Upper lobe of right lung (tissue), 1 donor: ENCODE measurements at regions not wholly inside any gene's neighbourhood (a gene's known extent, or its start where the extent isn't known, plus 50 kb on each side); places are given as distances from the start of the nearest gene placed in this dataset.
"Not testable (repeated sequence)": the region's sequence is repeated elsewhere in the genome, so short reads cannot be mapped to it uniquely, and the experiment has no call there.

Experiments
- ATAC-seq: fragments of 200-7000 bp; cut with Tn5 transposase; one replicate; pipeline ENCODE4 v1.9.1; 2020; ENCODE audit warnings: mild to moderate bottlenecking, moderate library complexity
- DNase-seq: peaks from one replicate; pipeline ENCODE4 v3.0.0-alpha.2; 2020
- H3K27ac ChIP-seq: fragments of 200-600 bp; one replicate; pipeline ENCODE4 v1.8.0; 2022
- H3K27me3 ChIP-seq: fragments of 200-600 bp; one replicate; pipeline ENCODE4 v1.8.0; 2022; ENCODE audit warnings: mild to moderate bottlenecking
- H3K36me3 ChIP-seq: fragments of 200-600 bp; one replicate; pipeline ENCODE4 v1.8.0; 2022
- H3K4me1 ChIP-seq: fragments of 200-600 bp; one replicate; pipeline ENCODE4 v1.8.0; 2022
- H3K4me3 ChIP-seq: fragments of 200-600 bp; one replicate; pipeline ENCODE4 v1.8.0; 2022; ENCODE audit warnings: mild to moderate bottlenecking
- H3K9me3 ChIP-seq: fragments of 200-600 bp; one replicate; pipeline ENCODE4 v1.8.0; 2022
- intact Hi-C: fragments of 100-400 bp; cut with DNase I; formaldehyde crosslinking; loops from one replicate; pipeline ENCODE4 v1.11.0; 2022
- TF ChIP-seq, protein P1 (sequence below): fragments of 200-600 bp; IDR thresholded peaks from one replicate; pipeline ENCODE4 v1.8.0; 2022; ENCODE audit warnings: antibody characterized with exemption
- donor health status: DM: no; HTN: yes; CAD: no; lungs with severe emphysema.

GRCh38 chr7:112958775-112959174, 127.9 kb downstream of the GPR85 start:
- Histone ChIP-seq H3K9me3 (no peaks in the 10 kb centered on the region), H3K4me1 (no peaks in the 10 kb centered on the region), H3K27me3 (no peaks in the 10 kb centered on the region), H3K36me3 (no peaks in the 10 kb centered on the region), H3K4me3 (no peak overlapping the region), H3K27ac (no peak overlapping the region)
- DNase-seq (no peak), ATAC-seq (no peak)
- intact Hi-C loops = no loop called here
- TF ChIP-seq, protein P1, sequence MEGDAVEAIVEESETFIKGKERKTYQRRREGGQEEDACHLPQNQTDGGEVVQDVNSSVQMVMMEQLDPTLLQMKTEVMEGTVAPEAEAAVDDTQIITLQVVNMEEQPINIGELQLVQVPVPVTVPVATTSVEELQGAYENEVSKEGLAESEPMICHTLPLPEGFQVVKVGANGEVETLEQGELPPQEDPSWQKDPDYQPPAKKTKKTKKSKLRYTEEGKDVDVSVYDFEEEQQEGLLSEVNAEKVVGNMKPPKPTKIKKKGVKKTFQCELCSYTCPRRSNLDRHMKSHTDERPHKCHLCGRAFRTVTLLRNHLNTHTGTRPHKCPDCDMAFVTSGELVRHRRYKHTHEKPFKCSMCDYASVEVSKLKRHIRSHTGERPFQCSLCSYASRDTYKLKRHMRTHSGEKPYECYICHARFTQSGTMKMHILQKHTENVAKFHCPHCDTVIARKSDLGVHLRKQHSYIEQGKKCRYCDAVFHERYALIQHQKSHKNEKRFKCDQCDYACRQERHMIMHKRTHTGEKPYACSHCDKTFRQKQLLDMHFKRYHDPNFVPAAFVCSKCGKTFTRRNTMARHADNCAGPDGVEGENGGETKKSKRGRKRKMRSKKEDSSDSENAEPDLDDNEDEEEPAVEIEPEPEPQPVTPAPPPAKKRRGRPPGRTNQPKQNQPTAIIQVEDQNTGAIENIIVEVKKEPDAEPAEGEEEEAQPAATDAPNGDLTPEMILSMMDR = no peak

- Histone ChIP-seq H3K4me1 (no peaks in the 10 kb centered on the region), H3K4me3 (no peak overlapping the region), H3K27ac (no peak overlapping the region), H3K9me3 (no peaks in the 10 kb centered on the region), H3K36me3 (no peaks in the 10 kb centered on the region), H3K27me3 (no peaks in the 10 kb centered on the region)
- intact Hi-C loops = no loop called here
- DNase-seq (no peak), ATAC-seq (no peak)
- TF ChIP-seq, protein P1 = no peak
Measured at GRCh38 chr7:112957901-112958300, 128.7 kb downstream of the GPR85 start.

- H3K27ac ChIP-seq, intact Hi-C loops, H3K4me1 ChIP-seq, ATAC-seq, H3K4me3 ChIP-seq, DNase-seq, H3K9me3 ChIP-seq, H3K36me3 ChIP-seq, H3K27me3 ChIP-seq: not testable (repeated sequence)
Measured at GRCh38 chr7:112953031-112953430, 133.6 kb downstream of the GPR85 start.

GRCh38 chr7:112951070-112951469, 135.6 kb downstream of the GPR85 start:
- intact Hi-C loops = no loop called here
- DNase-seq = no peak

DNA sequence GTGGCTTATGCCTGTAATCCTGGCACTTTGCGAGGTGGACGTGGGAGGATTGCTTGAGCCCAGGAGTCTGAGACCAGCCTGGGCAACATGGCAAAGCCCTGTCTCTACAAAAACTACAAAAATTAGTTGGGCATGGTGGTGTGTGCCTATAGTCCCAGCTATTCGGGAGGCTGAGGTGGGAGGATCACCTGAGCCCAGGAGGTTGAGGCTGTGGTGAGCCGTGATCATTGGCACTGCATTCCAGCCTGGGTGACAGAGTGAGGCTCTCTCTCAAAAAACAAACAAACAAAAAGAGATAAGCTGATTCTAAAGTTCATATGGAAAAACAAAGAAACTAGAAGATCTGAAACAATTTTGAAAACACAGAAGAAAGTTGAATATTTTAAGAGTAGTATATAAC, 136.9 kb downstream of the GPR85 start:
- DNase-seq, H3K9me3 ChIP-seq, H3K4me1 ChIP-seq, ATAC-seq, H3K27me3 ChIP-seq, H3K27ac ChIP-seq, H3K36me3 ChIP-seq, H3K4me3 ChIP-seq, intact Hi-C loops: not testable (repeated sequence)

More at GRCh38 chr7:112951070-112951469, 135.6 kb downstream of the GPR85 start:
- no peak for ATAC-seq
- no peaks in the 10 kb centered on the region for H3K27me3 ChIP-seq
- TF ChIP-seq, protein P1 = no peak
- H3K27ac ChIP-seq = no peak overlapping the region
- H3K36me3 ChIP-seq = no peaks in the 10 kb centered on the region
- no peak overlapping the region for H3K4me3 ChIP-seq
- H3K9me3 ChIP-seq = no peaks in the 10 kb centered on the region
- H3K4me1 ChIP-seq = no peaks in the 10 kb centered on the region

DNA sequence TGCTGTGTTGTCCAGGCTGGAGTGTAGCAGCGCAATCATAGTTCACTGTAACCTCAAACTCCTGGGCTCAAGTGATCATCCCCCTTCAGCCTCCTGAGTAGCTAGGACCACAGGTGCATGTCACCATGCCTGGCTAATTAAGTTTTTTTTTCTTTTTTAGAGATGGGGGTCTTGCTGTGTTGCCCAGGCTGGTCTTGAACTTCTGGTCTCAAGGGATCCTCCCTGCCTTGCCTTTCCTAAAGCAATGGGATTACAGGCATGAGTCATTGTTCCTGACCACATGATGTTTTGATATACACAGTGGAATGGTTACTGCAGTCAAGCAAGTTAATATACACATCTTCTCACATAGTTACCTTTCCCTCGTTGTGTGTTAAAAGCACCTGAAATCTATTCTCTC, 140.3 kb downstream of the GPR85 start:
- Histone ChIP-seq H3K27ac (no peak overlapping the region), H3K27me3 (no peaks in the 10 kb centered on the region), H3K4me3 (no peak overlapping the region), H3K9me3 (no peaks in the 10 kb centered on the region), H3K4me1 (no peaks in the 10 kb centered on the region), H3K36me3 (no peaks in the 10 kb centered on the region)
- intact Hi-C loops = no loop called here
- ATAC-seq (no peak), DNase-seq (no peak)
- TF ChIP-seq, protein P1 = no peak

- TF ChIP-seq, protein P1 = no peak
- Histone ChIP-seq H3K27me3 (no peaks in the 10 kb centered on the region), H3K9me3 (no peaks in the 10 kb centered on the region), H3K4me1 (peaks cover 5% of the 10 kb centered on the region), H3K27ac (no peak overlapping the region), H3K4me3 (no peak overlapping the region), H3K36me3 (no peaks in the 10 kb centered on the region)
- no peak for ATAC-seq
- intact Hi-C loops = no loop called here
- DNase-seq = no peak
Measured at GRCh38 chr7:112945046-112945445, 141.6 kb downstream of the GPR85 start.
